NCI-H1436 (cell line): ENCODE measurements at regions not wholly inside any gene's neighbourhood (a gene's known extent, or its start where the extent isn't known, plus 50 kb on each side); places are given as distances from the start of the nearest gene placed in this dataset.
"Not testable (repeated sequence)": the region's sequence is repeated elsewhere in the genome, so short reads cannot be mapped to it uniquely, and the experiment has no call there.

ENCODE experiments used
- DNase-seq: peaks from one replicate; lab custom pipeline; 2025; lab: John Stamatoyannopoulos, UW

- DNase-seq = not testable (repeated sequence)
Observed at GRCh38 chr6:78807655-78808355, 59.5 kb upstream of the IRAK1BP1 start.

GRCh38 chr6:78808356-78808891, 58.9 kb upstream of the IRAK1BP1 start:
- no peak for DNase-seq

- no peak for DNase-seq
Observed at GRCh38 chr6:78808933-78809332, 58.4 kb upstream of the IRAK1BP1 start.

GRCh38 chr6:78810146-78810545, 57.2 kb upstream of the IRAK1BP1 start:
- DNase-seq = peak; percentile 1

- DNase-seq = no peak
Observed at GRCh38 chr6:78810698-78811097, 56.7 kb upstream of the IRAK1BP1 start.
